Right cardiac atrium (tissue), 5 donors: ENCODE measurements at regions not wholly inside any gene's neighbourhood (a gene's known extent, or its start where the extent isn't known, plus 50 kb on each side); places are given as distances from the start of the nearest gene placed in this dataset.
"Not testable (repeated sequence)": the region's sequence is repeated elsewhere in the genome, so short reads cannot be mapped to it uniquely, and the experiment has no call there.

Experiments
- ATAC-seq, 2 donors: fragments of 200-7000 bp; cut with Tn5 transposase; one replicate each; pipeline versions ENCODE4 v1.8.0 to v1.9.1; 2020; ENCODE audit warnings: moderate library complexity in 2 of 2, mild to moderate bottlenecking in 1 of 2
- DNase-seq, 3 donors: peaks; one replicate each; pipeline ENCODE4 v3.0.0-alpha.2; 2020
- H3K27ac ChIP-seq: one replicate; pipeline ENCODE4 v1.5.1; 2013; ENCODE audit warnings: mild to moderate bottlenecking, low read length, control low read depth, moderate library complexity
- H3K27me3 ChIP-seq: one replicate; pipeline ENCODE4 v1.6.1; 2013; ENCODE audit not compliant: control insufficient read depth, insufficient read depth
- H3K4me1 ChIP-seq: one replicate; pipeline ENCODE4 v1.6.1; 2013; ENCODE audit warnings: low read length; ENCODE audit not compliant: control insufficient read depth, insufficient read depth
- H3K4me3 ChIP-seq: one replicate; pipeline ENCODE4 v1.5.1; 2013; ENCODE audit warnings: low read length, control low read depth
- H3K9me3 ChIP-seq: one replicate; pipeline ENCODE4 v1.6.1; 2013; ENCODE audit warnings: low read length; ENCODE audit not compliant: control insufficient read depth
- WGBS: extraction: QIAGEN DNeasy Blood & Tissue Kit; methylation state at CpG from one replicate; pipeline ENCODE4 v1.1.7; 2013; 5-methylcytosine and 5-hydroxymethylcytosine counted together
- intact Hi-C, 4 donors: fragments of 100-400 bp; cut with DNase I; formaldehyde crosslinking; loops; one replicate each; pipeline versions ENCODE4 v1.11.0 to v1.14.0; 2022 to 2023
- donor health status: healthy with polysubstance abuse.
- donor health status: DM: no; HTN: yes; CAD: no.
- donor health status: DM: no; HTN: no; CAD: no.
- donor health status: DM: no; HTN: yes; CAD: no; lungs with severe emphysema.
- donor health status: DM: yes; HTN: yes; CAD: no.

- H3K27ac ChIP-seq, result no peak overlapping the region
- no peaks in the 10 kb centered on the region for H3K27me3 ChIP-seq
- intact Hi-C loops, result no loop called here
- DNase-seq (no peak), ATAC-seq (no peak)
- H3K4me3 ChIP-seq, result no peak overlapping the region
- WGBS, result 79% methylated on average over 5 of the region's 5 CpGs
- H3K4me1 ChIP-seq, result no peaks in the 10 kb centered on the region
- no peaks in the 10 kb centered on the region for H3K9me3 ChIP-seq
These were observed 82.7 kb upstream of the PCDH8 start for GRCh38 chr13:52931131-52931530.

- DNase-seq, result no peak
- intact Hi-C loops, result no loop called here
- no peaks in the 10 kb centered on the region for H3K4me1 ChIP-seq
These were observed 81.4 kb upstream of the PCDH8 start for GRCh38 chr13:52929846-52930245.

DNA sequence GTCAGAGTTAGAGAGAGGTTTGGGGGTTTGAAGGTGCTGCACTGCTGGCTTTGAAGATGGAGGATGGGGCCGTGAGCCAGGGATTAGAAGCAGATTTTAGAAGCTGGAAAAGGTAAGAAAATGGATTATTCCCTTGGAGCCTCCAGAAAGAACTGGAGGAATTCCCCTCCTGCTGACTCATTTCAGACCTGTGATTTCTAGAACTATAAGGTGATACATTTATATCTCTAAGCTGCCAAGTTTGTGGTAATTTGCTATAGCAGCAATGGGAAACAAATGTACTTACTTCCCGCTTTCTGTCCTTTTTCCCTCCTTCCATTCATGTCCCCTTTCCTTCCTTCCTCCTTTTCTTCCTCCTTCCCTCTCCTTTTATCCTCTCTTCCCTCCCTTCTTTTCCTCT lies 78.5 kb upstream of the PCDH8 start:
- Histone ChIP-seq H3K4me3 (no peak overlapping the region), H3K27ac (no peak overlapping the region), H3K27me3 (no peaks in the 10 kb centered on the region), H3K9me3 (no peaks in the 10 kb centered on the region), H3K4me1 (no peaks in the 10 kb centered on the region)
- intact Hi-C loops, result no loop called here
- ATAC-seq (no peak), DNase-seq (no peak)
- 88% methylated on average over 2 of the region's 2 CpGs for WGBS

More at GRCh38 chr13:52929846-52930245, 81.4 kb upstream of the PCDH8 start:
- no peak overlapping the region for H3K4me3 ChIP-seq
- no peak overlapping the region for H3K27ac ChIP-seq
- no peaks in the 10 kb centered on the region for H3K27me3 ChIP-seq
- no peaks in the 10 kb centered on the region for H3K9me3 ChIP-seq
- no peak for ATAC-seq
- WGBS, result 62% methylated on average over 2 of the region's 2 CpGs

GRCh38 chr13:52925775-52926285 lies 77.4 kb upstream of the PCDH8 start:
- DNase-seq (peak; percentile 34 to 83 (median 65)), ATAC-seq (peak; percentile 59 to 81)
- no peak overlapping the region for H3K27ac ChIP-seq
- H3K4me3 ChIP-seq, result no peak overlapping the region
- intact Hi-C loops, result no loop called here
- H3K4me1 ChIP-seq, result no peaks in the 10 kb centered on the region
- WGBS, result 36% methylated on average over 13 of the region's 13 CpGs
- no peaks in the 10 kb centered on the region for H3K9me3 ChIP-seq
- no peaks in the 10 kb centered on the region for H3K27me3 ChIP-seq

GRCh38 chr13:52925251-52925650 lies 76.8 kb upstream of the PCDH8 start:
- DNase-seq (peak in 2 of 3 donors; percentile 51 to 64), ATAC-seq (peak in 1 of 2 donors; percentile 35)
- 31% methylated on average over 2 of the region's 2 CpGs for WGBS

GRCh38 chr13:52924289-52925148 lies 76.1 kb upstream of the PCDH8 start:
- intact Hi-C loops, result no loop called here
- ATAC-seq, result peak in 1 of 2 donors; percentile 51
- peak in 1 of 3 donors; percentile 57 for DNase-seq
- 48% methylated on average over 10 of the region's 10 CpGs for WGBS
- no peaks in the 10 kb centered on the region for H3K4me1 ChIP-seq
- no peak overlapping the region for H3K27ac ChIP-seq
- no peak overlapping the region for H3K4me3 ChIP-seq
- H3K27me3 ChIP-seq, result no peaks in the 10 kb centered on the region
- no peaks in the 10 kb centered on the region for H3K9me3 ChIP-seq

More at GRCh38 chr13:52925251-52925650, 76.8 kb upstream of the PCDH8 start:
- no peak overlapping the region for H3K27ac ChIP-seq
- H3K9me3 ChIP-seq, result no peaks in the 10 kb centered on the region
- no peak overlapping the region for H3K4me3 ChIP-seq
- intact Hi-C loops, result no loop called here
- no peaks in the 10 kb centered on the region for H3K4me1 ChIP-seq
- H3K27me3 ChIP-seq, result no peaks in the 10 kb centered on the region

GRCh38 chr13:52922961-52923360 lies 74.5 kb upstream of the PCDH8 start:
- Histone ChIP-seq H3K9me3 (no peaks in the 10 kb centered on the region), H3K27me3 (no peaks in the 10 kb centered on the region), H3K4me1 (no peaks in the 10 kb centered on the region), H3K4me3 (no peak overlapping the region), H3K27ac (no peak overlapping the region)
- DNase-seq (no peak), ATAC-seq (no peak)
- 85% methylated on average over 1 of the region's 1 CpG for WGBS
- intact Hi-C loops, result no loop called here

- DNase-seq, result no peak
- Histone ChIP-seq H3K4me3 (no peak overlapping the region), H3K27ac (no peak overlapping the region), H3K9me3 (peaks cover 2% of the 10 kb centered on the region), H3K27me3 (no peaks in the 10 kb centered on the region), H3K4me1 (no peaks in the 10 kb centered on the region)
- peak in 1 of 2 donors; percentile 28 for ATAC-seq
- intact Hi-C loops, result no loop called here
- 69% methylated on average over 3 of the region's 3 CpGs for WGBS
These were observed 72.8 kb upstream of the PCDH8 start for GRCh38 chr13:52921194-52921593.

DNA sequence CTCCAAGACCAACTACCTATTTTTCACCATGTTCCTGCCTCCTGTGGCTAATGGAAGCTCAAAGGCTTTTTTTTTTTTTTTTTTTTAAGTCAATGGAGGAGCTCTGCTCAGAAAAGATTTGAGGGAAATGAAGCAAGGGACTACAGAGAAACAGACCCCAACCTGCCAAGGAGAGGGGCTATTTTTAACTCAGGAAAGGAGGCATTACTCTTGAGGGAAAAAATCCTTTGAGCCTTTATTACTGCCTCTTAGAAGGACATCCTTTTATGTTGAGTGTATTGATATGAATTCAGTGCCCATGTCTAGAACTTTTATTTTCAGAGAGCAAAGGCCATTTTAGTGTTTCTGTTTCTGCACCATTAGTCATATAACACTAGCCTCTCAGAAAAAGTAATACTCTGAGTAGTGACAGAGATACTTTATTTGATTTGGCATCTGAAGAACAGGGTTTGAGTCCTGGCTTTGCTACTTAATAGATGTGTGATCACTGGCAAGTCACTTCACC lies 68.1 kb upstream of the PCDH8 start:
- DNase-seq, result no peak
- H3K27ac ChIP-seq, result no peak overlapping the region
- intact Hi-C loops, result no loop called here
- peaks cover 2% of the 10 kb centered on the region for H3K9me3 ChIP-seq
- no peaks in the 10 kb centered on the region for H3K4me1 ChIP-seq
- no peaks in the 10 kb centered on the region for H3K27me3 ChIP-seq
- no peak for ATAC-seq
- no peak overlapping the region for H3K4me3 ChIP-seq

DNA sequence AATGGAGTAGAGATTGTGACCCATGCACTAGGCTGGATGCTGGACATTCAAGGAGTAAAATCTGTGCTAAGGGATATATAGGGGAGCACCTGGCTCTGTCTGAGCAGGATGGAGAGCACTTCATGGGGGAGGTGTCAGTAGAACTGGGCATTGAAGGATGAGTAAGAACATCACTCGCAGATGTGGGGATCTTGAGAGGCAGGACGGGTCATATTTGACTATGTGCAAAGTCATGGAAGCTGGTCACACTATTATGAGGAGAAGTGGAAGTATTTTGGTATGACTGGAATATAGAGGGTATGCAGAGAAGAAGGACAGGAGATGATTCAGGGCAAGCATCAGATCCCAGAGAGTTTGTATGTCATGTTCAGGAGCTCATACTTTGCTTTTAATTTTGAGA lies 62.9 kb upstream of the PCDH8 start:
- H3K4me3 ChIP-seq, result no peak overlapping the region
- H3K27me3 ChIP-seq, result no peaks in the 10 kb centered on the region
- 59% methylated on average over 2 of the region's 2 CpGs for WGBS
- intact Hi-C loops, result no loop called here
- DNase-seq (no peak), ATAC-seq (no peak)
- H3K4me1 ChIP-seq, result no peaks in the 10 kb centered on the region
- no peaks in the 10 kb centered on the region for H3K9me3 ChIP-seq
- no peak overlapping the region for H3K27ac ChIP-seq

DNA sequence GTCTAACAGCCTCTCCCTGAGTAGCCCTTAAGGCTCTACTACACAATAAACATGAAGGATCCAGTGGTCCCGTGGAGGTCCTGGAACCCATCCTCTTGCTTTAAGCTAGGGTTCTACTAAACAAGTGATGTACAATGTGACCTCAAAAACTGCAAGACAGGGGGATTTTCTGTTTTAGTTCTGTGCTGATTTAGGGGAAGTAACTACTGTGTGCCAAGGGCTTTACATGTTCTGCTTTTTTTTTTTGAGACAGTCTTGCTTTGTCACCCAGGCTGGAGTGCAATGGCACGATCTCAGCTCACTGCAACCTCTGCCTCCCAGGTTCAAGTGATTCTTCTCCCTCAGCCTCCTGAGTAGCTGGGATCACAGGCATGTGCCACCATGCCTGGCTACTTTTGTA lies 61.9 kb upstream of the PCDH8 start:
- H3K27ac ChIP-seq, H3K27me3 ChIP-seq, H3K9me3 ChIP-seq, H3K4me3 ChIP-seq, H3K4me1 ChIP-seq, DNase-seq, ATAC-seq, intact Hi-C loops: not testable (repeated sequence)
- 69% methylated on average over 2 of the region's 2 CpGs for WGBS
